ENCODE measurements at regions not wholly inside any gene's neighbourhood (a gene's known extent, or its start where the extent isn't known, plus 50 kb on each side); places are given as distances from the start of the nearest gene placed in this dataset.

- TF ChIP-seq KDM1A (IDR thresholded peaks at IDR 0.05; ENCODE audit: borderline replicate concordance) (no peak), BACH1 (IDR thresholded peaks at IDR 0.05; ENCODE audit: borderline replicate concordance) (no peak), NFIC (IDR thresholded peaks at IDR 0.05; ENCODE audit: low read depth, low read length) (no peak), E2F8 (IDR thresholded peaks at IDR 0.05; ENCODE audit: low read depth, partially characterized antibody) (no peak), LARP7 (IDR thresholded peaks at IDR 0.05) (no peak), CREB1 (IDR thresholded peaks at IDR 0.05; ENCODE audit: low read depth) (no peak), TCF12 (IDR thresholded peaks at IDR 0.05; ENCODE audit: low read depth, low read length) (no peak)
- POLR2A ChIA-PET: no interaction called here
- SMC1A ChIA-PET (ENCODE audit: uncharacterized antibody, unreplicated experiment): no interaction called here
- ATAC-seq: no peak
- RAD21 ChIA-PET (ENCODE audit: unreplicated experiment): no interaction called here
- Histone ChIP-seq H3K4me2 (ENCODE audit: control insufficient read depth, insufficient read depth) (no peak overlapping the region), H3K27me3 (replicated peaks in 1 of 2; ENCODE audit: control insufficient read depth in 2 of 2, insufficient read depth in 2 of 2, low read length in 1 of 2) (no peaks in the 10 kb centered on the region), H3K36me3 (ENCODE audit: control insufficient read depth in 2 of 2, insufficient read depth in 2 of 2, low read length in 1 of 2) (no peaks in the 10 kb centered on the region), H3K9ac (ENCODE audit: control insufficient read depth, insufficient read depth, low read length) (no peak overlapping the region), H4K20me1 (ENCODE audit: control insufficient read depth, insufficient read depth) (no peaks in the 10 kb centered on the region), H2AFZ (ENCODE audit: control insufficient read depth, low read depth, low read length) (no peak overlapping the region), H3K79me2 (ENCODE audit: control insufficient read depth, insufficient read depth, low read length) (no peaks in the 10 kb centered on the region), H3K9me3 (replicated peaks; ENCODE audit: control insufficient read depth, insufficient read depth, low read length) (no peaks in the 10 kb centered on the region), H3K4me3 (no peak overlapping the region), H3K4me1 (ENCODE audit: control insufficient read depth, insufficient read depth, low read length) (no peaks in the 10 kb centered on the region), H3K27ac (ENCODE audit: control insufficient read depth, insufficient read depth) (no peak overlapping the region)
- no peak for FAIRE-seq
- CTCF ChIA-PET: no interaction called here
- in situ Hi-C loops (cut with MboI) (no loop called here), intact Hi-C loops (cut with micrococcal nuclease; ENCODE audit: unreplicated experiment) (no loop called here)
- no TSS peak for BruUV-seq (replicated peaks)
- 88% methylated on average over 1 of the region's 1 CpG for WGBS (ENCODE audit: insufficient coverage, insufficient replicate concordance, low lambda C conversion rate, missing lambda C conversion rate)
- DNase-seq (ENCODE audit: low read depth, low spot score): no peak
Observed at GRCh38 chr4:119722670-119723069, 94.1 kb upstream of the PDE5A start.

Data from GM12878 (cell line).